ENCODE measurements at regions not wholly inside any gene's neighbourhood (a gene's known extent, or its start where the extent isn't known, plus 50 kb on each side); places are given as distances from the start of the nearest gene placed in this dataset.

GRCh38 chr2:33978471-33978870, 379.4 kb upstream of the FAM98A start:
- Histone ChIP-seq H3K4me2 (no peak overlapping the region), H3K27ac (no peak overlapping the region), H3K79me2 (ENCODE audit: low read depth) (no peaks in the 10 kb centered on the region), H3K27me3 (ENCODE audit: insufficient read depth, low read depth) (0 out of 2 replicates have a peak, but pooled peaks cover 4% of the 10 kb centered on the region), H3K36me3 (ENCODE audit: low read depth) (no peaks in the 10 kb centered on the region), H3F3A (ENCODE audit: insufficient read depth, low read depth) (no peaks in the 10 kb centered on the region), H3K9me3 (ENCODE audit: insufficient read depth, low read depth) (no peaks in the 10 kb centered on the region; the same call in 1 of the 2 replicates), H3K4me1 (replicated peaks; ENCODE audit: insufficient read depth) (no peaks in the 10 kb centered on the region), H3K4me3 (no peak overlapping the region), H3K9me2 (ENCODE audit: insufficient read depth) (no peaks in the 10 kb centered on the region; the same call in 1 of the 2 replicates), H4K20me1 (ENCODE audit: insufficient read depth) (no peaks in the 10 kb centered on the region), H2AFZ (no peak overlapping the region)
- POLR2A ChIA-PET (ENCODE audit: unreplicated experiment): no interaction called here
- DNase-seq: no peak
- CTCF ChIA-PET: no interaction called here
- TF ChIP-seq CTCF (conservative IDR thresholded peaks at IDR 0.05): no peak
- no peak for TF ChIP-seq EZH2 (IDR thresholded peaks at IDR 0.05; ENCODE audit: low read depth)
- intact Hi-C loops (cut with micrococcal nuclease; ENCODE audit: unreplicated experiment): no loop called here
- no TSS peak for BruUV-seq (replicated peaks)

DNA sequence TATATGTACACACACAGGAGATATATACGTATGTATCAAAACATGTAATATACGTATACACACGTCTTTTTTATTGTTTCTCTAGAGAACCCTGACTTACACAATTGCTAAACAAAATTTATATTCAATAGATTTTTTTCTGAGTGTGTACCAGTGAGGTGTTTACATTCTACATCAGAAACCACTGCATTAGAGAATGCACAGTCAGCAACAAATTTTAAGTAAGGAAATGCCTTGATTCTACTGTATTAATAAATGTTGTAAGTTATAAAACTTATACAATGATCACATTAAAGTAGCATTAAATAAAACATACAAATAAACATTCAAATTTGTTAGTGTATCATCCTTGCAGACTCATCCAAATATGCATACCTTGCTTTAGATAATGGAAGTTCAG, 376.4 kb upstream of the FAM98A start:
- Histone ChIP-seq H3K36me3 (ENCODE audit: low read depth) (no peaks in the 10 kb centered on the region), H3K4me3 (no peak overlapping the region), H3K27ac (no peak overlapping the region), H3K9me2 (ENCODE audit: insufficient read depth) (no peaks in the 10 kb centered on the region; the same call in 1 of the 2 replicates), H3K79me2 (ENCODE audit: low read depth) (no peaks in the 10 kb centered on the region), H3K27me3 (ENCODE audit: insufficient read depth, low read depth) (0 out of 2 replicates have a peak, but pooled peaks cover 4% of the 10 kb centered on the region), H3K9me3 (ENCODE audit: insufficient read depth, low read depth) (no peaks in the 10 kb centered on the region; the same call in 1 of the 2 replicates), H3F3A (ENCODE audit: insufficient read depth, low read depth) (no peaks in the 10 kb centered on the region), H3K4me2 (no peak overlapping the region), H3K4me1 (replicated peaks; ENCODE audit: insufficient read depth) (no peaks in the 10 kb centered on the region), H2AFZ (no peak overlapping the region), H4K20me1 (ENCODE audit: insufficient read depth) (no peaks in the 10 kb centered on the region)
- POLR2A ChIA-PET (ENCODE audit: unreplicated experiment): no interaction called here
- no TSS peak for BruUV-seq (replicated peaks)
- DNase-seq: no peak
- CTCF ChIA-PET: no interaction called here
- intact Hi-C loops (cut with micrococcal nuclease; ENCODE audit: unreplicated experiment): no loop called here
- TF ChIP-seq CTCF (conservative IDR thresholded peaks at IDR 0.05): no peak

- Histone ChIP-seq H3K4me2 (no peak overlapping the region), H3F3A (ENCODE audit: insufficient read depth, low read depth) (no peaks in the 10 kb centered on the region), H3K27me3 (ENCODE audit: insufficient read depth, low read depth) (0 out of 2 replicates have a peak, but pooled peaks cover 1% of the 10 kb centered on the region), H4K20me1 (ENCODE audit: insufficient read depth) (no peaks in the 10 kb centered on the region), H3K9me2 (ENCODE audit: insufficient read depth) (no peaks in the 10 kb centered on the region), H3K79me2 (ENCODE audit: low read depth) (no peaks in the 10 kb centered on the region), H3K36me3 (ENCODE audit: low read depth) (no peaks in the 10 kb centered on the region), H3K9me3 (ENCODE audit: insufficient read depth, low read depth) (no peaks in the 10 kb centered on the region), H2AFZ (no peak overlapping the region), H3K4me3 (no peak overlapping the region), H3K27ac (no peak overlapping the region), H3K4me1 (replicated peaks; ENCODE audit: insufficient read depth) (no peaks in the 10 kb centered on the region)
- no peak for DNase-seq
- POLR2A ChIA-PET (ENCODE audit: unreplicated experiment): no interaction called here
- CTCF ChIA-PET: no interaction called here
- no peak for TF ChIP-seq EZH2 (IDR thresholded peaks at IDR 0.05; ENCODE audit: low read depth)
- no peak for TF ChIP-seq CTCF (conservative IDR thresholded peaks at IDR 0.05)
- no TSS peak for BruUV-seq (replicated peaks)
- intact Hi-C loops (cut with micrococcal nuclease; ENCODE audit: unreplicated experiment): no loop called here
Observed at GRCh38 chr2:33967103-33967502, 368.0 kb upstream of the FAM98A start.

Data from PC-9 (cell line).